Gastrocnemius medialis (tissue), 4 donors: ENCODE measurements at regions not wholly inside any gene's neighbourhood (a gene's known extent, or its start where the extent isn't known, plus 50 kb on each side); places are given as distances from the start of the nearest gene placed in this dataset.

ENCODE experiments used
- ATAC-seq, 2 donors: fragments of 150-250 bp; one replicate each; pipeline ENCODE4 v1.9.1; 2016
- DNase-seq, 2 donors: peaks; one replicate each; pipeline ENCODE4 v3.0.0-alpha.2; 2019
- H3K27ac ChIP-seq, 4 donors: fragments of 200-600 bp; sonication (generic); 1 replicate in 1 of 4; 2 replicates in 3 of 4; pipeline ENCODE4 v1.5.1; 2016 to 2018; ENCODE audit warnings: mild to moderate bottlenecking in 2 of 4, moderate library complexity in 1 of 4
- H3K27me3 ChIP-seq, 3 donors: fragments of 200-600 bp; sonication (generic) in 2 of 3; 1 replicate in 1 of 3; 2 replicates in 2 of 3; pipeline versions ENCODE4 v1.5.1 to v1.6.0; 2016 to 2019; ENCODE audit warnings: mild to moderate bottlenecking in 1 of 3, moderate library complexity in 1 of 3
- H3K36me3 ChIP-seq, 2 donors: fragments of 200-600 bp; sonication (generic) in 1 of 2; one replicate each; pipeline ENCODE4 v1.5.1; 2017 to 2018
- H3K4me1 ChIP-seq, 2 donors: fragments of 200-600 bp; sonication (generic) in 1 of 2; one replicate each; pipeline ENCODE4 v1.5.1; 2016 to 2017; ENCODE audit warnings: mild to moderate bottlenecking in 2 of 2
- H3K4me3 ChIP-seq, 4 donors: fragments of 200-600 bp; sonication (generic) in 3 of 4; 1 replicate in 1 of 4; 2 replicates in 3 of 4; pipeline ENCODE4 v1.5.1; 2016 to 2019; ENCODE audit warnings: mild to moderate bottlenecking in 2 of 4
- H3K9me3 ChIP-seq, 3 donors: fragments of 200-600 bp; sonication (generic) in 2 of 3; 1 replicate in 1 of 3; 2 replicates in 2 of 3; pipeline ENCODE4 v1.5.1; 2016 to 2019
- CTCF ChIP-seq, 5 experiments: fragments of 450-650 bp in 3 of 5; fragments of 200-600 bp in 2 of 5; sonication (generic) in 2 of 5; IDR thresholded peaks in 4 of 5; conservative IDR thresholded peaks in 1 of 5; 1 replicate in 4 of 5; 2 replicates in 1 of 5; pipeline ENCODE4 v1.5.1; 2016 to 2019; ENCODE audit warnings: antibody characterized with exemption in 5 of 5, mild to moderate bottlenecking in 3 of 5, moderate library complexity in 3 of 5
- POLR2A ChIP-seq, 2 donors: fragments of 450-650 bp; IDR thresholded peaks; one replicate each; pipeline ENCODE4 v1.6.1; 2017; ENCODE audit warnings: antibody characterized with exemption in 2 of 2, mild to moderate bottlenecking in 2 of 2, moderate library complexity in 2 of 2
- in situ Hi-C, 4 donors: fragments of 200-750 bp; cut with MboI; loops; one replicate each; pipeline versions ENCODE4 v1.15.0 to v1.8.0; 2017; ENCODE audit warnings: low sequenced_read_pairs in 4 of 4
- intact Hi-C: fragments of 100-400 bp; cut with DNase I; formaldehyde crosslinking; loops from one replicate; pipeline ENCODE4 v1.15.1; 2023; ENCODE audit warnings: low total_unique reads

DNA sequence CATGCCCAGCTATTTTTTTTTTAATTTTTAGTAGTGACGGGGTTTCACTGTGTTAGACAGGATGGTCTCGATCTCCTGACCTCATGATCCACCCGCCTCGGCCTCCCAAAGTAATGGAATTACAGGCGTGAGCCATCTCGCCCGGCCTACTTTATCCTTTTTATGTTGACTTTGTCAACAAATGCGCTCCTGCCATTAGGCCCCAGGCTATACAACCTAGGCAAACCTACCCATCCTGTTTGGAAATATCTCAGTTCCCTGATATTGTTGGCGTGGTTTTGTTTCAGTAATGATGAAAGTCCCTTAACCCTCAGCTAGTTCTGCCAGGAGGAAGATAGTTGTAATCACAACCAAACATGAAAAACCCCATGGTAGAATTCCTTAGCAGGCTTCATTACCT is 249.4 kb upstream of the SOX11 start:
- Histone ChIP-seq H3K36me3 (no peaks in the 10 kb centered on the region), H3K4me1 (peaks cover 0 to 3% of the 10 kb centered on the region in 2 donors), H3K4me3 (no peak overlapping the region), H3K9me3 (no peaks in the 10 kb centered on the region), H3K27ac (no peak overlapping the region), H3K27me3 (no peaks in the 10 kb centered on the region)
- in situ Hi-C loops, result no loop called here
- intact Hi-C loops, result no loop called here
- DNase-seq (no peak), ATAC-seq (no peak)
- TF ChIP-seq CTCF (IDR thresholded peaks at IDR 0.05 in 4 of 5, conservative IDR thresholded peaks at IDR 0.05 in 1 of 5), result no peak
- no peak for TF ChIP-seq POLR2A (IDR thresholded peaks at IDR 0.05)

DNA sequence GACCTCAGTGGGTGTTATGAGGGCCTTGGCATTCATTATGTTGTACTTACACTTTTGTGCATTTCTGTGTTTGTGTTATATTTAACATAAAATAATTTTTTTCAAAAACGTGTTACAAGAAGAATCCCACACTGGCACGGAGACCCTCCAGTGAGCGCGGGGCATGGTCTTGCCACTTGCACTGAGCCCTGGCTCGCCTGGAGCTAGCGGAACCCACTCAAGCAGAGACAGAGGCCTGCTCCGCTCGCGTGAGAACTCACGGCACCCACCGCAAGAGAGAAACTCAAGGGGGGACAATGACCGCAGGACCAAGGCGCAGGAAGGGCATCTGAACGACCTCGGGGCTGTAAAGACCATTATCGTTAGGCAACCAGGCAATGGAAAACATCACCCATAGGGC is 248.0 kb upstream of the SOX11 start:
- TF ChIP-seq CTCF (IDR thresholded peaks at IDR 0.05 in 4 of 5, conservative IDR thresholded peaks at IDR 0.05 in 1 of 5) (no peak), POLR2A (IDR thresholded peaks at IDR 0.05) (no peak)
- Histone ChIP-seq H3K4me3 (no peak overlapping the region), H3K4me1 (peaks cover 0 to 3% of the 10 kb centered on the region in 2 donors), H3K36me3 (no peaks in the 10 kb centered on the region), H3K27ac (no peak overlapping the region), H3K9me3 (no peaks in the 10 kb centered on the region), H3K27me3 (no peaks in the 10 kb centered on the region)
- intact Hi-C loops, result no loop called here
- ATAC-seq (no peak), DNase-seq (no peak)
- in situ Hi-C loops, result no loop called here

DNA sequence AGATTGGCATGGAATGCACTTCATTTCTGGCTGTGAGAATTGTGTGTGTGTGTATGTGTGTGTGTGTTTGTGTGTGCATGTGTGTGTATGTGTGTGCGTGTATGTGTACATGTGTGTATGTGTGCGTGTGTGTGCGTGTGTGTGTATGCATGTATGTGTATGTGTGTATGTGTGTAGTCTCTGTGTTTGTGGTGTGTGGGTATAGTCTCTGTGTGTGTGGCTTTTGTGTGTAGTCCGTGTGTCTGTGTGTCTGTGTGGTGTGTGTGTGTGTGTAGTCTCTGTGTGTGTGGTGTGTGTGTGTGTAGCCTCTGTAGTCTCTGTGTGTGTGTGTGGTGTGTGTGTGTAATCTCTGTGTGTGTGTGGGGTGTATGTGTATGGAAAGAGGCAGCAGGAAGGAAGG is 247.3 kb upstream of the SOX11 start:
- TF ChIP-seq CTCF (IDR thresholded peaks at IDR 0.05 in 4 of 5, conservative IDR thresholded peaks at IDR 0.05 in 1 of 5), result no peak
- no peak for TF ChIP-seq POLR2A (IDR thresholded peaks at IDR 0.05)
- H3K27ac ChIP-seq, result no peak overlapping the region
- in situ Hi-C loops, result no loop called here

DNA sequence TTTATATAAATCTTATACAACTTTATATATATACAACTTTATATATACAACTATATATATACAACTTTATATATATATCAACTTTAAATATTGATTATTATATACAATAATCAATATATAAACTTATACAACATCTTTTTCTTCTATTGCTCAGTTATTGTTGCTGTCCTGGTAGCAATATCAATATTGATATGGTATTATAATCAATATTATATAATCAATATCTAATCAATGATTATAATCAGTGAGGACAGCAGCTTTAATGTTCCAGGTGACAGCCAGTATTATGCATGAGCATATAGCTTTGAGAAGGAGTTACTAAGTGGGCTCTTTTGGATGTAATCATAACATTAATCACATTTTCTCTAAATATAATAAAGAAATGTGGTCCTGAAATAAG is 242.3 kb upstream of the SOX11 start:
- intact Hi-C loops, result no loop called here
- H3K4me3 ChIP-seq, result no peak overlapping the region
- TF ChIP-seq POLR2A (IDR thresholded peaks at IDR 0.05), result no peak
- no peak for TF ChIP-seq CTCF (IDR thresholded peaks at IDR 0.05 in 4 of 5, conservative IDR thresholded peaks at IDR 0.05 in 1 of 5)
- no peak for ATAC-seq
- peaks cover 0 to 3% of the 10 kb centered on the region in 2 donors for H3K4me1 ChIP-seq
- no peaks in the 10 kb centered on the region for H3K9me3 ChIP-seq
- in situ Hi-C loops, result no loop called here
- no peaks in the 10 kb centered on the region for H3K36me3 ChIP-seq
- no peaks in the 10 kb centered on the region for H3K27me3 ChIP-seq
- no peak for DNase-seq
- H3K27ac ChIP-seq, result no peak overlapping the region

More for the DNA sequence above, 247.3 kb upstream of the SOX11 start:
- Histone ChIP-seq H3K36me3 (no peaks in the 10 kb centered on the region), H3K9me3 (no peaks in the 10 kb centered on the region), H3K27me3 (no peaks in the 10 kb centered on the region), H3K4me1 (peaks cover 0 to 3% of the 10 kb centered on the region in 2 donors), H3K4me3 (no peak overlapping the region)
- intact Hi-C loops, result no loop called here
- no peak for DNase-seq
- ATAC-seq, result no peak
